ENCODE measurements at regions not wholly inside any gene's neighbourhood (a gene's known extent, or its start where the extent isn't known, plus 50 kb on each side); places are given as distances from the start of the nearest gene placed in this dataset.
"Not testable (repeated sequence)": the region's sequence is repeated elsewhere in the genome, so short reads cannot be mapped to it uniquely, and the experiment has no call there.

- DNase-seq (ENCODE audit: low spot score in 2 of 2); H3K4me1 ChIP-seq; H3K4me3 ChIP-seq; H3K27ac ChIP-seq; H3K27me3 ChIP-seq; H3K36me3 ChIP-seq: not testable (repeated sequence)
- H3K9me3 ChIP-seq, result peaks cover 55% of the 10 kb centered on the region
- 76% methylated on average over 9 of the region's 9 CpGs for WGBS
Measured at GRCh38 chr22:11622774-11623173, 3905.2 kb upstream of the OR11H1 start.

- peak in 1 of 2 donors; percentile 78 for DNase-seq (ENCODE audit: low spot score in 2 of 2)
- H3K9me3 ChIP-seq, result peaks cover 60% of the 10 kb centered on the region
- H3K27ac ChIP-seq, H3K36me3 ChIP-seq, H3K27me3 ChIP-seq, H3K4me1 ChIP-seq, H3K4me3 ChIP-seq: not testable (repeated sequence)
- WGBS, result 89% methylated on average over 30 of the region's 30 CpGs
Measured at GRCh38 chr22:11625711-11626421, 3902.1 kb upstream of the OR11H1 start.

- H3K4me3 ChIP-seq, result no peak overlapping the region
- WGBS, result 85% methylated on average over 3 of the region's 3 CpGs
- H3K27me3 ChIP-seq, result no peaks in the 10 kb centered on the region
- no peak for DNase-seq (ENCODE audit: low spot score in 2 of 2)
- TF ChIP-seq CTCF (IDR thresholded peaks at IDR 0.05) (no peak), POLR2AphosphoS5 (IDR thresholded peaks at IDR 0.05) (no peak), POLR2A (IDR thresholded peaks at IDR 0.05) (no peak), EP300 (IDR thresholded peaks at IDR 0.05) (no peak)
- no peak overlapping the region for H3K27ac ChIP-seq
- H3K9me3 ChIP-seq, result peaks cover 58% of the 10 kb centered on the region
- H3K4me1 ChIP-seq, result no peaks in the 10 kb centered on the region
- H3K36me3 ChIP-seq, result no peaks in the 10 kb centered on the region
Measured at GRCh38 chr22:11626422-11626773, 3901.6 kb upstream of the OR11H1 start.

GRCh38 chr22:11627036-11627435 lies 3901.0 kb upstream of the OR11H1 start:
- H3K27me3 ChIP-seq; H3K27ac ChIP-seq; H3K4me1 ChIP-seq; H3K36me3 ChIP-seq; DNase-seq (ENCODE audit: low spot score in 2 of 2); H3K4me3 ChIP-seq: not testable (repeated sequence)
- 93% methylated on average over 20 of the region's 20 CpGs for WGBS
- H3K9me3 ChIP-seq, result peaks cover 53% of the 10 kb centered on the region

GRCh38 chr22:11627436-11627797 lies 3900.6 kb upstream of the OR11H1 start:
- Histone ChIP-seq H3K27ac (no peak overlapping the region), H3K9me3 (peaks cover 53% of the 10 kb centered on the region), H3K4me3 (no peak overlapping the region), H3K27me3 (no peaks in the 10 kb centered on the region), H3K36me3 (no peaks in the 10 kb centered on the region), H3K4me1 (no peaks in the 10 kb centered on the region)
- TF ChIP-seq POLR2AphosphoS5 (IDR thresholded peaks at IDR 0.05) (no peak), CTCF (IDR thresholded peaks at IDR 0.05) (no peak), EP300 (IDR thresholded peaks at IDR 0.05) (no peak), POLR2A (IDR thresholded peaks at IDR 0.05) (no peak)
- WGBS, result 88% methylated on average over 31 of the region's 31 CpGs
- peak in 1 of 2 donors; percentile 86 for DNase-seq (ENCODE audit: low spot score in 2 of 2)

- Histone ChIP-seq H3K27me3 (no peaks in the 10 kb centered on the region), H3K27ac (no peak overlapping the region), H3K4me1 (no peaks in the 10 kb centered on the region), H3K9me3 (peaks cover 53% of the 10 kb centered on the region), H3K4me3 (no peak overlapping the region), H3K36me3 (no peaks in the 10 kb centered on the region)
- no peak for TF ChIP-seq POLR2AphosphoS5 (IDR thresholded peaks at IDR 0.05)
- TF ChIP-seq CTCF (IDR thresholded peaks at IDR 0.05), result no peak
- TF ChIP-seq EP300 (IDR thresholded peaks at IDR 0.05), result no peak
- TF ChIP-seq POLR2A (IDR thresholded peaks at IDR 0.05), result no peak
- DNase-seq (ENCODE audit: low spot score in 2 of 2), result peak in 1 of 2 donors; percentile 86
- 92% methylated on average over 74 of the region's 74 CpGs for WGBS
Measured at GRCh38 chr22:11627798-11628650, 3900.0 kb upstream of the OR11H1 start.

Measured in suprapubic skin (tissue), 4 donors.